HL-60 (cell line): ENCODE measurements at regions not wholly inside any gene's neighbourhood (a gene's known extent, or its start where the extent isn't known, plus 50 kb on each side); places are given as distances from the start of the nearest gene placed in this dataset.

Source experiments
- DNase-seq, 2 experiments: peaks; one replicate each; pipeline ENCODE4 v3.0.0-alpha.2; 2010 to 2020; ENCODE audit warnings: low read depth in 1 of 2, low spot score in 1 of 2
- H3K27ac ChIP-seq: fragments of 250-450 bp; sonication (Bioruptor Pico); replicated peaks from 2 replicates; pipeline ENCODE4 v1.5.1; 2020; ENCODE audit warnings: mild to moderate bottlenecking, moderate library complexity
- H3K27me3 ChIP-seq: fragments of 250-450 bp; sonication (Bioruptor Pico); 2 replicates; pipeline ENCODE4 v1.5.1; 2021; ENCODE audit warnings: mild to moderate bottlenecking, moderate library complexity; ENCODE audit not compliant: insufficient read depth, poor library complexity, severe bottlenecking
- H3K4me3 ChIP-seq: replicated peaks from 2 replicates; pipeline ENCODE4 v1.5.1; 2011; ENCODE audit warnings: mild to moderate bottlenecking, control low read depth, low read length; ENCODE audit not compliant: insufficient read depth
- GABPA ChIP-seq: IDR thresholded peaks from 2 replicates; pipeline ENCODE4 v1.6.1; 2012; ENCODE audit warnings: low read depth
- POLR2AphosphoS5 ChIP-seq: IDR thresholded peaks from 2 replicates; pipeline ENCODE4 v1.6.1; 2012; ENCODE audit warnings: low read depth
- SPI1 ChIP-seq: IDR thresholded peaks from 2 replicates; pipeline ENCODE4 v1.6.1; 2012; ENCODE audit warnings: low read depth, mild to moderate bottlenecking, borderline replicate concordance
- TF ChIP-seq, protein P1 (sequence below): IDR thresholded peaks from one replicate; pipeline ENCODE4 v1.5.1; 2011; ENCODE audit warnings: low read length, control low read depth, inconsistent platforms; ENCODE audit not compliant: insufficient read depth
- TF ChIP-seq, protein P2 (sequence below): IDR thresholded peaks from 2 replicates; pipeline ENCODE4 v1.6.1; 2012; ENCODE audit warnings: low read depth; ENCODE audit not compliant: insufficient replicate concordance

DNA sequence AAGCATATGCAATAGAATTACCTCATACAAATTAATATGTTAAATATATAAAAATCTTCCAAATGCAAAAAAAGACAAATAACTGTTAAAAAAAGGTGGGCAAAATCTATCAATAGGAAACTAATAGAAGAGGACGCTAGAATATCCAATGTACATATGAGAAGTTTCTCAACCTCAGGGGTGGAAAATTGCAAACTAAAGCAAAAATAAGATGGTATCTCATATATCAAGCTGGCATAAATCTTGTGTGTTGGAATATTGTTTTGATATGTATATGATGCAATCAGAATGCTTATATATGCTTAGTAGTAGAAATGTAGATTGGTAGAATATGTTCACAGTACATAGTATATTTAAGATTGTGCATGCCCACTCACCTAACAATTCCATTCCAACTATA is 395.0 kb upstream of the OPRM1 start:
- TF ChIP-seq, protein P1, sequence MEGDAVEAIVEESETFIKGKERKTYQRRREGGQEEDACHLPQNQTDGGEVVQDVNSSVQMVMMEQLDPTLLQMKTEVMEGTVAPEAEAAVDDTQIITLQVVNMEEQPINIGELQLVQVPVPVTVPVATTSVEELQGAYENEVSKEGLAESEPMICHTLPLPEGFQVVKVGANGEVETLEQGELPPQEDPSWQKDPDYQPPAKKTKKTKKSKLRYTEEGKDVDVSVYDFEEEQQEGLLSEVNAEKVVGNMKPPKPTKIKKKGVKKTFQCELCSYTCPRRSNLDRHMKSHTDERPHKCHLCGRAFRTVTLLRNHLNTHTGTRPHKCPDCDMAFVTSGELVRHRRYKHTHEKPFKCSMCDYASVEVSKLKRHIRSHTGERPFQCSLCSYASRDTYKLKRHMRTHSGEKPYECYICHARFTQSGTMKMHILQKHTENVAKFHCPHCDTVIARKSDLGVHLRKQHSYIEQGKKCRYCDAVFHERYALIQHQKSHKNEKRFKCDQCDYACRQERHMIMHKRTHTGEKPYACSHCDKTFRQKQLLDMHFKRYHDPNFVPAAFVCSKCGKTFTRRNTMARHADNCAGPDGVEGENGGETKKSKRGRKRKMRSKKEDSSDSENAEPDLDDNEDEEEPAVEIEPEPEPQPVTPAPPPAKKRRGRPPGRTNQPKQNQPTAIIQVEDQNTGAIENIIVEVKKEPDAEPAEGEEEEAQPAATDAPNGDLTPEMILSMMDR, result no peak
- TF ChIP-seq SPI1 (no peak), POLR2AphosphoS5 (no peak), GABPA (no peak)
- TF ChIP-seq, protein P2, sequence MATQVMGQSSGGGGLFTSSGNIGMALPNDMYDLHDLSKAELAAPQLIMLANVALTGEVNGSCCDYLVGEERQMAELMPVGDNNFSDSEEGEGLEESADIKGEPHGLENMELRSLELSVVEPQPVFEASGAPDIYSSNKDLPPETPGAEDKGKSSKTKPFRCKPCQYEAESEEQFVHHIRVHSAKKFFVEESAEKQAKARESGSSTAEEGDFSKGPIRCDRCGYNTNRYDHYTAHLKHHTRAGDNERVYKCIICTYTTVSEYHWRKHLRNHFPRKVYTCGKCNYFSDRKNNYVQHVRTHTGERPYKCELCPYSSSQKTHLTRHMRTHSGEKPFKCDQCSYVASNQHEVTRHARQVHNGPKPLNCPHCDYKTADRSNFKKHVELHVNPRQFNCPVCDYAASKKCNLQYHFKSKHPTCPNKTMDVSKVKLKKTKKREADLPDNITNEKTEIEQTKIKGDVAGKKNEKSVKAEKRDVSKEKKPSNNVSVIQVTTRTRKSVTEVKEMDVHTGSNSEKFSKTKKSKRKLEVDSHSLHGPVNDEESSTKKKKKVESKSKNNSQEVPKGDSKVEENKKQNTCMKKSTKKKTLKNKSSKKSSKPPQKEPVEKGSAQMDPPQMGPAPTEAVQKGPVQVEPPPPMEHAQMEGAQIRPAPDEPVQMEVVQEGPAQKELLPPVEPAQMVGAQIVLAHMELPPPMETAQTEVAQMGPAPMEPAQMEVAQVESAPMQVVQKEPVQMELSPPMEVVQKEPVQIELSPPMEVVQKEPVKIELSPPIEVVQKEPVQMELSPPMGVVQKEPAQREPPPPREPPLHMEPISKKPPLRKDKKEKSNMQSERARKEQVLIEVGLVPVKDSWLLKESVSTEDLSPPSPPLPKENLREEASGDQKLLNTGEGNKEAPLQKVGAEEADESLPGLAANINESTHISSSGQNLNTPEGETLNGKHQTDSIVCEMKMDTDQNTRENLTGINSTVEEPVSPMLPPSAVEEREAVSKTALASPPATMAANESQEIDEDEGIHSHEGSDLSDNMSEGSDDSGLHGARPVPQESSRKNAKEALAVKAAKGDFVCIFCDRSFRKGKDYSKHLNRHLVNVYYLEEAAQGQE, result no peak
- no peak overlapping the region for H3K4me3 ChIP-seq
- no peak overlapping the region for H3K27ac ChIP-seq
- DNase-seq, result no peak
- H3K27me3 ChIP-seq, result no peaks in the 10 kb centered on the region

DNA sequence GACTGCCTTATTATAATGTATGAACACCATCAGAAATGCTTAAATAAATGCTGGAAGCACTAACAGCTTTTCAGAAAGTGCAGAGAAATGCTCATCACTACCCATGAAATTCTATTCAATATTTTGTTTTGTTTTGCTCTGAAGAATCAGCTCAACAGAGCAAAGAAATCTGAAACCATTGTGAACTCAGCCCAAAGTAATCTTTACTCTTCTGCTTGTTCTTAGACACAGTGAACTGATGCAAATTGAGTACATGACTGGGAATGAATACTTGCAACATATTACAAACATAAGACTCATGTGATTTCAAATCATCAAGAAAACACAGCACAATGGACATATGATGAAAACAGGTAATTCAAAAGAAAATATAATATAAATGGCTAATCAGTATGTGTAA is 404.6 kb upstream of the OPRM1 start:
- H3K4me3 ChIP-seq, result no peak overlapping the region
- H3K27ac ChIP-seq, result no peak overlapping the region
- TF ChIP-seq SPI1 (no peak), GABPA (no peak), POLR2AphosphoS5 (no peak)
- TF ChIP-seq, protein P2, result no peak
- TF ChIP-seq, protein P1, result no peak
- no peak for DNase-seq
- H3K27me3 ChIP-seq, result no peaks in the 10 kb centered on the region

DNA sequence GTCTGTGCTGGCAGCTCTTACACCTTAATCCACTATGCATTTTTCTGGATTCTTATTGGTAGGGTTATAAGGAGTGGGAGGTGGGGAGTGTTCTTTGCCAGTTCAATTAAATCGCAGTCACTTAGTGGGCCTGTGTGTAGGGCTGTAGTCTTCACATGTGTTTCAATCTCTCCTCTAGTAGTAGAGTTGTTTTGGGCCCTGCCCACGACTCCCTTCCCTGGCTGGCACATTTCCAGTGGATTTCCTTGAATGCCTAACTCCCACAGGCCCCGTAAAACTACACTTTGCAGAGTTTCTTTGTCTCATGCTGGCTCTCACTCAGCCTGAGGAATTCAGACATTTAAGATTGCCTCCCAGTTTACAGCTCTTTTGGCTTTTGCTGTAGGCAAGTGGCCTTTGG is 414.0 kb upstream of the OPRM1 start:
- no peak overlapping the region for H3K4me3 ChIP-seq
- TF ChIP-seq SPI1 (no peak), GABPA (no peak), POLR2AphosphoS5 (no peak)
- TF ChIP-seq, protein P1, result no peak
- TF ChIP-seq, protein P2, result no peak
- DNase-seq, result no peak
- H3K27me3 ChIP-seq, result no peaks in the 10 kb centered on the region
- H3K27ac ChIP-seq, result no peak overlapping the region
